AG10803 (cell line): ENCODE measurements at regions not wholly inside any gene's neighbourhood (a gene's known extent, or its start where the extent isn't known, plus 50 kb on each side); places are given as distances from the start of the nearest gene placed in this dataset.

Experiments
- DNase-seq: peaks from one replicate; pipeline ENCODE4 v3.0.0; 2010; ENCODE audit warnings: low read depth
- H3K4me3 ChIP-seq: 2 replicates; pipeline ENCODE4 v1.5.1; 2011; ENCODE audit warnings: mild to moderate bottlenecking, low read length, control low read depth
- CTCF ChIP-seq: conservative IDR thresholded peaks from 2 replicates; pipeline ENCODE4 v1.5.1; 2011; ENCODE audit warnings: mild to moderate bottlenecking, low read length, control low read depth, inconsistent platforms

DNA sequence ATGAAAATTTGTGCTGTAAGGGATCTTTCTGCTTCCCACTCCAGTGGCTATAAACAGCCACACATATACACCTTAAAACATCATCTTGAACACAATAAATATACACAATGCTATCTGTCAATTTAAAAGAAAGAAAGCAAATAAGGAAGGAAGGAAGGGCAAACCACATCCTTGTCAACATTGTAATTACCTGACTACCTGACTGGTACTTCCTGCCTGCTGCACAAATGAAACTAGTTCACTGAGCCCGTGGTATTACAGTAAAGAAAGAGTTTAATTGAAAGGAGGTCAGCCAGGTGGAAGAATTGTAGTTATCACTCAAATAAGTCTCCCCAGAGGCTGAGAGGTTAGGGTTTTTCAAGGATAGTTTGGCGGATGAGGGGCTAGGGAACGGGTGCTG, 344.4 kb upstream of the ASIC2 start:
- no peak for TF ChIP-seq CTCF
- H3K4me3 ChIP-seq: no peak overlapping the region
- DNase-seq: no peak

DNA sequence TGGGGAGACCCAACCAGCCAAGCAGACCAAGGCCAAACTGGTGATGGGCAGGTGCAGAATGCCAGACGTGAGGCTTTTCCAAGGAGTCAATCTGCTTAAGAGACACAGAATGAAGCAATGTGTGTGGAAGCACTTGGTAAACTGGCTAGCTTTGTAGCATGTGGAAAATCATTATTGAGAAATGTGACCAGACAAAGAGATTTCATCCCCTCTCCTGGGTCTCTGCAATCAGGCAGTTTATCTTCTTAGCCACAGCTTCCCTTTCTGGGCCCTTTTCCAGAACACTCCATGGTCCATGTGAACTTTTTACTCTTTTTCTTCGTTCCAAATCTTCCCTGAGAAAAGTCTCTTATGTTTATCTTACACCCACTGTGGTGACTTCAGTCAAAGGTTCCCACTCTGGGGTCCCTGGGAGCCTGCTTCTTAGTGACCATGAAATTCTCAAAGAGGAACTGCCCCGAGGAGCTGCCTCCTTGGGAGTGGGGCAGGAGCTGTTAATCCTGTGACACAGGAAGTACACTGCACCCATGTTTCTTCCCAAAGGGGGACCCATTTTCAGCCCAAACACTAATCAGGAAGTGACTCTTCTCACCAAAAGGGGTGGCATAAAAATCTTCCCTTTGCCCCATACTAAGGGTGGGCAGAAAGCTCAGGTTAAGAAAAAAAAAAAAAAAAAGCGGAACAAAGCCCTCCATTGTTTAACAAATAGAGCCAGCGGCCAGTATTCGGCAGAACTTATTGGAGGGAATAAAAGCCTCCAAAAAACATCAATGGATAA, 346.2 kb upstream of the ASIC2 start:
- no peak for DNase-seq
- no peak overlapping the region for H3K4me3 ChIP-seq
- TF ChIP-seq CTCF: no peak

- TF ChIP-seq CTCF: no peak
- DNase-seq: no peak
- H3K4me3 ChIP-seq: no peak overlapping the region
Observed at GRCh38 chr17:33640629-33641028, 347.5 kb upstream of the ASIC2 start.

DNA sequence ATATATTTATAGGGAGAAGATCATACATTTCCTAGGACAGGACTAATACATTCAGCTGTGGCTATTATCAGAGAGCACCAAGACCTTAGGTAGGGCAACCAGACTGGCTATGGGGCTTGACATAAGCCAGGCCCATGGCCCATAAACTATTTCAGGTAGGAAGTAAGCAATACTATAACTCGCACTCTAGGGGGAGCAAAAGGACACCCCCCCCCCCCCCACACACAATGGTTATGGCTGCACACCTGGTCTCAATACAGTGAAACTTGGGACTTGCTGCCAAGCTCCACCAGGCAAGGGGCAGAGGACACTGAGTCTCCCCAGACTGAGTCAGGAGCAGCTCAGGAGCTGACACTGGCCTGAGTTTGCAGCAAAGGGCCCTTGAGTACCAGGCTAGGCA, 348.9 kb upstream of the ASIC2 start:
- no peak overlapping the region for H3K4me3 ChIP-seq
- DNase-seq: no peak
- TF ChIP-seq CTCF: no peak

- DNase-seq: peak; percentile 18
- peak; percentile 48 for TF ChIP-seq CTCF
- H3K4me3 ChIP-seq: no peak overlapping the region
Observed at GRCh38 chr17:33647956-33648355, 354.9 kb upstream of the ASIC2 start.

DNA sequence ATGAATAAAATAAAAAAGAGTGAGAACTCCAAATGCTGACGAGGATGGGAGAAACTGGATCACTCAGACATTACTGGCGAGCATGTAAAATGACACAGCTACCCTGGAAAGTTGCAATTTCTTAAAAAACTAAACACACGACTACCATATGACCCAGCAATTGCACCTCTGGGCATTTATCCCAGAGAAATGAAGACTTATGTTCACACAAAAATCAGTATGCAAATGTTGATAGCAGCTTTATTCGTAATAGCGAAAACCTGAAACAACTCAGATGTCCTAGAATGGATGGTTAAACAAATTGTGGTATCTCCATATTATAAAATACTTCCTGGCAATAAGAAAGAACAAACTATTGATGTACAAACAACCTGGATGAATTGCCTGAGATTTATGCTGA, 357.2 kb upstream of the ASIC2 start:
- no peak overlapping the region for H3K4me3 ChIP-seq
- no peak for TF ChIP-seq CTCF
- DNase-seq: no peak

DNA sequence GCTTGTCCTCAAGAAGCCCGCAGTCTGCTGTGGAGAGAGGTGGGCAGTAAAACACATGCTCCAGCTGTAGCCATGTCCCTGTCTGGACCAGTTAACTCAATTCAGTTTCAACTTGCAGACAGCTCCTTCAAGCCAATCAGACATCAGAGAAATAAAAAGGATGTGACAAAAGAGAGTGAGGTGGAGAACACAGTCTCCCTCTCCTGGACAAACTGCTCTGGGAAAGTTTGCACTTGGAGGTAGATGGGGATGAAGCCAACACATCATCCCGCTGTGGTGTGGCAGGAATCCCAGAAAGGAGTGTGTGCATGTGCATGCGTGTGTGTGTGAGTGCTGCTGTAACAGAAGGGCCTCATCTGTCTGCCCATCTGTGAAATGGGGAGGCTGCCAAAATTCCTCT, 358.6 kb upstream of the ASIC2 start:
- H3K4me3 ChIP-seq: no peak overlapping the region
- DNase-seq: peak; percentile 13
- 0 out of 2 replicates have a peak, but pooled peaks have one; percentile 10 for TF ChIP-seq CTCF
